ENCODE measurements at regions not wholly inside any gene's neighbourhood (a gene's known extent, or its start where the extent isn't known, plus 50 kb on each side); places are given as distances from the start of the nearest gene placed in this dataset.
"Not testable (repeated sequence)": the region's sequence is repeated elsewhere in the genome, so short reads cannot be mapped to it uniquely, and the experiment has no call there.

- not testable (repeated sequence) for FAIRE-seq; DNase-seq (ENCODE audit: extremely low spot score, insufficient read length, low read depth)
Observed at GRCh38 chr21:31819692-31820091, 53.1 kb upstream of the HUNK start.

DNA sequence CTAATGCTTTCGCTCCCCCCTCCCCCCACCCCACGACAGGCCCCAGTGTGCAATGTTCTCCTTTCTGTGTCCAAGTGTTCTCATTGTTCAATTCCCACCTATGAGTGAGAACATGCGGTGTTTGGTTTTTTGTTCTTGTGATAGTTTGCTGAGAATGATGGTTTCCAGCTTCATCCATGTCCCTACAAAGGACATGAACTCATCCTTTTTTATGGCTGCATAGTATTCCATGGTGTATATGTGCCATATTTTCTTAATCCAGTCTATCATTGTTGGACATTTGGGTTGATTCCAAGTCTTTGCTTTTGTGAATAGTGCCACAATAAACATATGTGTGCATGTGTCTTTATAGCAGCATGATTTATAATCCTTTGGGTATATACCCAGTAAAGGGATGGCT lies 58.5 kb upstream of the HUNK start:
- FAIRE-seq; DNase-seq (ENCODE audit: extremely low spot score, insufficient read length, low read depth): not testable (repeated sequence)

- FAIRE-seq: no peak
Observed at GRCh38 chr21:31813862-31814261, 59.0 kb upstream of the HUNK start.

DNA sequence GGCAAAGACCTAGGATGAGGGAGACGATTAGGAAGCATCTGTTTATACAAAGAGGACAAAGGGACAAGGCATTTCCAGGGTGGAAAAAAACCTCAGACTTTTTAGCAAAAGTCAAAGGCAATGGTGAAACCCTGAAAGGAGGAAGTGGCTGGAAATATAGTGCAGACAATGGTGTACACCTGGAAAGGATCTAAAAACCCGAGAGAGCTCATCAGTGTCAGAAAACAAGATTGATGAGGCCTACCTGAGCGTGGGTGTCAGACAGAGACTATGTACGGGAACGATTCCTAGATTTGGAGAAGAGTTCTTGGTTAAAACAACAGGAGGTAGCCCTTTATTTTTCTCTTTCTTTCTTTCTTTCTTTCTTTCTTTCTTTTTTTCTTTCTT lies 68.8 kb upstream of the HUNK start:
- no peak for FAIRE-seq
- DNase-seq (ENCODE audit: extremely low spot score, insufficient read length, low read depth): no peak

More at GRCh38 chr21:31813862-31814261, 59.0 kb upstream of the HUNK start:
- no peak for DNase-seq (ENCODE audit: extremely low spot score, insufficient read length, low read depth)

DNA sequence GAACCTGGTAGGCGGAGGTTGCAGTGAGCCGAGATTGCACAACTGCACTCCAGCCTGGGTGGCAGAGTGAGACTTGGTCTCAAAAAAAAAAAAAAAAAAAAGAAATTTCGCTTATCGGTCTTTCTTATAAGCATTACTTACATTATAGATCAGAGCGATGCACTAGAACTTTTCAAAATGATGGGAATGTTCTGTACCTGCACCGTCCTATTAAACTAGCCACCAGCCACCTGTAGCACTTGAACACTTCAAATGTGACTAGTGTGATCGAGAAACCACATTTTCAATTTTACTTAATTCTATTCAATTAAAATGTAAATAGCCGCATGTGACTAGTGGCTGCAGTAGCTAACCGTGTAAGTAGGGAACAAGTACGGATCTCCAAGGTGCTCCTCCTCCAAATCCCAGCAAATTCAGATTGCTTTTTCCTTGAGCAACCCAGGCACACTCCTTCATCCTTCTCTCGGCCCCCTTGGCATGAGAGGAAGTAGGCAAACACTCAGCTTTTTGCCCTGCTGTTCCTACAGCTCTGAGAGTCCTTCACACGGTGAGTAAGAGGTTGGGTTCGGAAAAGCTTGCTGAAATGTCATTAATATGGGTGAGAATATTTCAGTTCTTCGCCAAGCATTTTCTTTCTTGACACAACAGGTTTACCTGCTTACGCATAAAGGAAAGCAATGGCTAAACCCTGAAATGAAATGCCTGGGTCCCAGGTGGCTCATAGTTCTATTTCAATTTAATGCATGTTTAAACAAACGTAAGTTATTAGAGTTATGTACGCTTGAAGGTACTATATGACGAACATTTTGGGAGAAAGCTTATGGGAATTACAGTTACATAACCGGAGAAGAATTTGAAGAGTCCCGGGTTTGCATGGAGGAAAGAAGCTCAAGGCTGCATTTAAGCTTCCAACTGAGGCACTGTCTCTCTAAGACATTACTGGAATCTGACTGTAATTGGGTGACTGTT lies 69.5 kb upstream of the HUNK start:
- DNase-seq (ENCODE audit: extremely low spot score, insufficient read length, low read depth) (no peak), FAIRE-seq (no peak)

GRCh38 chr21:31802331-31802730 lies 70.4 kb upstream of the SCAF4 start:
- no peak for DNase-seq (ENCODE audit: extremely low spot score, insufficient read length, low read depth)
- FAIRE-seq: no peak

DNA sequence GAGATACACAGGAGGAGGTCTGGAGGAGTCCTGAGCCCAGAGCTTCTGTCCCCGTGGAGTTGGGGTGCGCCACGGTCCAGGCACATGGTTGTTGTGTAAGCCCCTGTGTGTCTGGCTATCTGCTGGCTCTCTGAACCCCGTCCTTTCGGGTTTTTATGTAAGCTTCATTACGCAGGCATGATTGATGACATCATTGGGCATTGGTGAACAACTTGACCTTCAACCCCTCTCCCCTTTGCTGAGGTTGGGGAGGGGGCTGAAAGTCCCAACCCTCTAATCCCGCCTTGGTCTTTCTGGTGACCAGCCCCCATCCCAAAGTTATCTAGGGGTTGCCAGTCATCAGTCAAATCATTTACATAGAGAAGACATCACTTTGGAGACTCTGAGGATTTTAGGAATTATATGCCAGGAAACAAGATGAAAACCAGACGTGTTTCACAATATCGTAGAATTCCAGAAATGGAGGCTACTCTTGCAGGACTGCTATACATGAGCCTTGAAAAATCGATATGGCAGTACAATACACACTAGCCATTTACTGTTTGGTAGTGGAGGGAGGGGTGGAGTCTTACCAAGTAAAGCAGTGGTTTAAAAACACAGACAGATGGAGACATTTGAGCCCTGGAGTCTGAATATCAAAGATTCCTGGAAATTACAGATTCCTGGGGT lies 69.8 kb upstream of the SCAF4 start:
- DNase-seq (ENCODE audit: extremely low spot score, insufficient read length, low read depth) (no peak), FAIRE-seq (no peak)

DNA sequence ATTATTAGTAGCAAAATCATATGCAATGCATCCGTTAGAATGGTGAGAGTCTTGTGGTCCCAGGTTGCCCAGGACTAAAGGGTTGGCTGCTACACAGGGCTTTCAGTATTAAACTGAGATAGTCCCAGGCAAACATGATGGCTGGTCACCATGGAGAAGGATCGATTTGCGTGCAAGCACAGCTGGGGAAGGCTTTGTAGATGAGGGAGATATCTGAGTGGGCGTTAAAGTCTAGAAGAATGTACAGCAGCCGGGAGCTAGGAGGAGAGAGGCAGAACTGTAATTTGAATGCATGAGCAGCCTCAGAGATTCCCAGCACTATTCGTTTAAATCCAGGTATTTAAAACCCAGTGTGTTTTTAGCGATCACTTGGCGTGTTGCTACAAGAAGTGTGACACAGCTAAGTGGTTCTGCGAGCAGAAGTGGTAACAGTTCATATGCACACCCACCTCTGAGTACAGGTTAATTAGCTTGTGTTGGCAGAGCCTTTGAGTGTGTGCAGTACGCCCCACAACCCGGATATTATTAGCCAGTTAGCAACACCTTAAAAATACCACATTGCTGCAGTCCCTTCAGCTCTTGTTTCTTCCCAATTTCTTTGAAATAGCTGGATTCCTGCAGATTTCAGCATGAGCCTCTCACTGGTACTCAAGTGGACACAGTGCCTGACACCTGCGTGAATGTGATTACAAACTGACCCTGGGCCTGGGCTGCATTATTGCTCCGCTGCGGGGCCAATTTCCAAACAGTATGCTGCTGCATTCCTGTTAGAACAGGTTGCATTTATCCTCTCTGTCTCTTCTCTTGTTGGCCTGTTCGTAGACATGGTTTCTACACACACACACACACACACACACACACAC lies 67.2 kb upstream of the SCAF4 start:
- FAIRE-seq (no peak), DNase-seq (ENCODE audit: extremely low spot score, insufficient read length, low read depth) (no peak)

GRCh38 chr21:31795992-31796391 lies 64.1 kb upstream of the SCAF4 start:
- FAIRE-seq: no peak

GRCh38 chr21:31790420-31790819 lies 58.5 kb upstream of the SCAF4 start:
- not testable (repeated sequence) for FAIRE-seq; DNase-seq (ENCODE audit: extremely low spot score, insufficient read length, low read depth)

More at GRCh38 chr21:31795992-31796391, 64.1 kb upstream of the SCAF4 start:
- DNase-seq (ENCODE audit: extremely low spot score, insufficient read length, low read depth): no peak

GRCh38 chr21:31788581-31788980 lies 56.7 kb upstream of the SCAF4 start:
- FAIRE-seq (no peak), DNase-seq (ENCODE audit: extremely low spot score, insufficient read length, low read depth) (no peak)

DNA sequence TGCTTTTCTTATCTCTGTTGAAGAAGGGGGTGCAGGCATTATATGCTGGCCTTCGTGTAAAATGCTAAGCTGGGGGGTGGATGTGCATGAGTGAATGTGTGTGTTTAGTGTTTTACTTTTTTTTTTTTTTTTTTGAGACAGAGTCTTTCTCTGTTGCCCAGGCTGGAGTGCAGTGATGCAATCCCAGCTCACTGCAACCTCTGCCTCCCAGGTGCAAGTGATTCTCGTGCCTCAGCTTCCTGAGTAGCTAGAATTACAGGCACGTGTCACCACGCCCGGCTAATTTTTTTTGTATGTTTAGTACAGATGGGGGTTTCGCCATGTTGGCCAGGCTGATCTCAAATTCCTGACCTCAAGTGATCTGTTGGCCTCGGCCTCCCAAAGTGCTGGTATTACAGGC lies 55.8 kb upstream of the SCAF4 start:
- not testable (repeated sequence) for DNase-seq (ENCODE audit: extremely low spot score, insufficient read length, low read depth); FAIRE-seq

DNA sequence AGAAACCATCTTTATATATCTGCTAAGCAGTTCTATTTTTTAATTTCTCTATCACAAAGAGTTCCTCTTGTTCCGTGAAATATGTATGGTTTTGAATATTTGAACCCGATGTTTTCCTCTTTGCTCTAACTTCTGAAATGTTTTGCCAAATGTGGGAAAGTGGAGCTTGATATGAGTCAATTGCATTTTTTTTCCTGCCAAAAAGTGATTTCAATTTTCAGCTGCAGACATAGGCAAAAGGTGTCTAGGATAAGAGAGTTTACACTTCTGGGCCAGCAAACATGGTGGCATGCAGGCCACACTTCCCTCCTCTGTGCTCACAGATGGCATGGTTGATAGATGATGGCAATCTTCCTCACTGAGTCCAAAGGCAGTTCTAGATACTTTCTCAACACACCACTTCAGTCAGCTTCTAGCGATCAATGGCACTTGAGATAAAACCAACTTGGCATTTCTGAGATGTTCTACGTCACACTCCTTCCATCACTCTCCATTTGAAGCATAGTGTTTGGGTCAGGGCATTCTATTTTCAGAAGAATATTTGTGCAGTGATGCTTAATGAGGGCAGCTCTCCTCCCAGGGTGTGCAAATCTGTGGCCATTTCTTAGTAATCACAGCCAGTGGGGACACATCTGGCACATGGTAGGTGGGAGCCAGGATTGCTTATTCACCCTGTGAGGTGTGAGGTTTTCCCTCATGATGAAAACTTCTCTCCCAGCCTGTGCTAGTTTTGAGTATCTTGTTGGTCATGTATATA lies 54.4 kb upstream of the SCAF4 start:
- DNase-seq (ENCODE audit: extremely low spot score, insufficient read length, low read depth) (no peak), FAIRE-seq (no peak)

DNA sequence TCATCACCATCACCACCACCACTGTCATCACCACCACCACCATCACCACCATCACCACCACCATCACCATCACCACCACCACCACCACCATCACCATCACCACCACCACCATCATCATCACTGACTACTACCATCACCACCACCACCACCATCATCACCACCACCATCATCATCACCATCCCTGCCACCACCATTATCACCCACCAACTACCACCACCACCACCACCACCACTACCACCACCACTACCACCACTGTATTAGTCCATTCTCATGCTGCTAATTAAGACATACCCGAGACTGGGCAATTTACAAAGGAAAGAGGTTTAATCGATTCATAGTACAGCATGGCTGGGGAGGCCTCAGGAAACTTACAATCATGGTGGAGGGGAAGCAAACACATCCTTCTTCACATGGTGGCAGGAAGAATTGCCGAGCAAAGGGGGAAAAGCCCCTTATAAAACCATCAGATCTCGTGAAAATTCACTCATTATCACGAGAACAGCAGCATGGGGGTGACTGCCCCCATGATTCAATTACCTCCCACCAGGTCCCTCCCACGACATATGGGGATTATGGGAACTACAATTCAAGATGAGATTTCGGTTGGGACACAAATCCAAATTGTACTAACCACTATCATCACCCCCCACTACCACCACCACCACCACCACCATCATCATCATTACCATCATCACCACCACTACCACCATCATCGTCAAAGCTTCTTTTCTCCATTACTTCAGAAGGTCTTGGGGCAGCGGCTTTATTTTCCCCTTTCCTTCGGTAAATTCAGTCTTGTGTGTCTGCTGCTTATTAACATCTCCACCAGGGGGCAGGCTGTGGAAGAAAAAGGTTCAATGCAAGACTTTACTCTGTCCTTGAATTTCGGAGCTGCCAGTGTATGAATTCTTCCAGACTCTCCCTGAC lies 53.6 kb upstream of the SCAF4 start:
- DNase-seq (ENCODE audit: extremely low spot score, insufficient read length, low read depth): not testable (repeated sequence)
- peak; percentile 64 for FAIRE-seq

DNA sequence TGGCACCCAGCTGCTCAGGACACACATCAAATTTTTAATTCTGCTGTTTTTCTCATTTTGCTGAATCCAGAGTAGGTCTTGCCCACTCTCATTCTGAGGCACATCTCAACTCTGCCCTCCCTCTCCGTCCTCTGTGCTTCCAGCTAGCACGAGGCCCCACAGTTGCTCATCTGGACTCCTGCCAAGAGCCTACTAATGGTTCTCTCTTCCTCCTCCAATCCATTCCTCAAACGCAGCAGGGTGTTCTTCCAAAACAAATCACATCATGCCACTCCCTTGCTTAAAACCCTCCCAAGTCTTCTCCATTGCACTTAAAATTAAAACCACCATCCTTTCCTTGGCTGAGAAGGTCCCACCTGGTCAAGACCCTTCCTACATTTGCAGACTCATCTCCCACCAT lies 49.8 kb upstream of the SCAF4 start:
- FAIRE-seq (no peak), DNase-seq (ENCODE audit: extremely low spot score, insufficient read length, low read depth) (no peak)

Measured in GM18507 (cell line).